ENCODE measurements at regions not wholly inside any gene's neighbourhood (a gene's known extent, or its start where the extent isn't known, plus 50 kb on each side); places are given as distances from the start of the nearest gene placed in this dataset.

DNA sequence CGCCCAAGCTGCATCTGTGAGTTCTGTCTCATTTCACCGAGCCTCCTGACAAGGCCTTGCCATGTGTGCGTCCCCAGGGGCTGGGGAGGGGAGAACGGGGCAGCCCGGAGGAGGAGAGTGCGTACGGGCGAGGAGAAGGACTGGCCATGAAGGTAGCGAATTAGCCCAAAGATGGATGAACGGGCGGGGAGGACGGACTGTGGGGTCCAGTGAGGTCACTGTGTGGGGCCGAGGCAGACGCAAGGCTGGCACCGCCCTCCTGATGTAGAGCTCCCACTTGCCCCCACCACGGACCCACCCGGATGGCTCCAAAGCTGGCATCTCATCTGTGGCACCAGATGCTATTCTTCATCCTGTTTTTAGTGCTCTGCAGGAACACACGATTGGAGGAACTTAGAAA lies 330.4 kb downstream of the AJAP1 start:
- in situ Hi-C loops (cut with MboI; ENCODE audit: low sequenced_read_pairs in 4 of 4) (no loop called here), intact Hi-C loops (cut with DNase I; ENCODE audit: low total_unique reads) (no loop called here)
- Histone ChIP-seq H3K9me3 (no peaks in the 10 kb centered on the region), H3K4me3 (no peak overlapping the region), H3K36me3 (no peaks in the 10 kb centered on the region), H3K27me3 (no peaks in the 10 kb centered on the region), H3K4me1 (no peaks in the 10 kb centered on the region), H3K27ac (no peak overlapping the region)
- no peak for TF ChIP-seq POLR2A (IDR thresholded peaks at IDR 0.05)
- TF ChIP-seq, protein P1, sequence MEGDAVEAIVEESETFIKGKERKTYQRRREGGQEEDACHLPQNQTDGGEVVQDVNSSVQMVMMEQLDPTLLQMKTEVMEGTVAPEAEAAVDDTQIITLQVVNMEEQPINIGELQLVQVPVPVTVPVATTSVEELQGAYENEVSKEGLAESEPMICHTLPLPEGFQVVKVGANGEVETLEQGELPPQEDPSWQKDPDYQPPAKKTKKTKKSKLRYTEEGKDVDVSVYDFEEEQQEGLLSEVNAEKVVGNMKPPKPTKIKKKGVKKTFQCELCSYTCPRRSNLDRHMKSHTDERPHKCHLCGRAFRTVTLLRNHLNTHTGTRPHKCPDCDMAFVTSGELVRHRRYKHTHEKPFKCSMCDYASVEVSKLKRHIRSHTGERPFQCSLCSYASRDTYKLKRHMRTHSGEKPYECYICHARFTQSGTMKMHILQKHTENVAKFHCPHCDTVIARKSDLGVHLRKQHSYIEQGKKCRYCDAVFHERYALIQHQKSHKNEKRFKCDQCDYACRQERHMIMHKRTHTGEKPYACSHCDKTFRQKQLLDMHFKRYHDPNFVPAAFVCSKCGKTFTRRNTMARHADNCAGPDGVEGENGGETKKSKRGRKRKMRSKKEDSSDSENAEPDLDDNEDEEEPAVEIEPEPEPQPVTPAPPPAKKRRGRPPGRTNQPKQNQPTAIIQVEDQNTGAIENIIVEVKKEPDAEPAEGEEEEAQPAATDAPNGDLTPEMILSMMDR (IDR thresholded peaks at IDR 0.05 in 4 of 5, conservative IDR thresholded peaks at IDR 0.05 in 1 of 5) = no peak
- no peak for DNase-seq
- ATAC-seq = no peak

DNA sequence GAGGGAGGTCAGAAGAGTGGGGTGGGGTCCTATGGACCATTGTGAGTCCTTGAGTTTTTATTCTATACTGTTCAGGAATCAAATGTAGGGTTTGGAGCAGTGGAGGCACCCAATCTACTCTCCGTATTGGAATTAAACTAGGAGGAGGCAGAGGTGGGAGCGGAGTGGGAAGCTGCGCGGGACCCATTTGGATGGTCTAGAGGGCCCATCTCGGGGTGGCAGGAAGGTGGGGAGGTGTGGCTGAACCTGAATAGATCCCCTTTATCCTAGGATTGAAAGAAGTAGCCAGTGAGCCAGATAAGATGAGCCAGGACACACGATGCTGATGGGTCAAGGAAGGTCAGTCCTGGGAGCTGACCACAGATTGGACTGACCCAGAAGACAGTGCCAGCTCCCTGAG lies 325.8 kb downstream of the AJAP1 start:
- H3K27me3 ChIP-seq = no peaks in the 10 kb centered on the region
- no peak for ATAC-seq
- intact Hi-C loops (cut with DNase I; ENCODE audit: low total_unique reads) = no loop called here

DNA sequence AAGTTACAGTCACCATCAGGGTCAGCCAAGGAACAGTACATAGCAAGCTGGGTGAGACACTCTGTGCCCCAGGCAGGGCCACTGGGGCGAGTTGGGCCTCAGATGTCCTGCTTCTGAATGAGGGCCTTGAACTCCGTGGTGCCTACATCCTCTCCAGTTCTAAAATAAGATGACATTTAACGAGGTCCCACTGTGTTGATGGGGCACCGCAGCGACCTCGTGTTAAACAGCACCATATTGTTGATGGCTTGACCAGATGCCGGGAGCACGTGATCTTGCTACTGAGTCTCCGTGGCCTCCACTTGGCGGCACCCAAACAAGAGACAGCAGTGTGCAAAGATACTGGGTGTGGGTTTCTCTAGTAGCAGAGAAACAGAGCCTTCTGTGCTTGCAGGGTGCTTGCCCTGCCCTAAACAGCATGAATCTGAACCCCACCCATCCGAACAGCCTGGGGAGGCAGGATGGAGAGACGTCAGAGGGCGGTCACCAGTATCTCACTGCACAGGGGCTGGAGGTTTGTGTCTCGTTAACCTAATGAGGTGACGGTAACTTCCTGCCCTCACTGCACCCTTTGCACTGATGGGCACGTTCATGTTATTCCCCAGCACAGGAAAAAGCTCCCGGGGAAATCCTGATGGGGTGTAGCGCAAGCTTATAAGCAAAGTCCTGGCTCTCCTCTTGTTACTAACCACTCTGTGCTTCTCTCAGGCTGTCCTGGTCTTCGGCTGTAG lies 324.4 kb downstream of the AJAP1 start:
- in situ Hi-C loops (cut with MboI; ENCODE audit: low sequenced_read_pairs in 4 of 4) = no loop called here
- intact Hi-C loops (cut with DNase I; ENCODE audit: low total_unique reads) = no loop called here
- no peaks in the 10 kb centered on the region for H3K36me3 ChIP-seq
- no peaks in the 10 kb centered on the region for H3K4me1 ChIP-seq
- TF ChIP-seq POLR2A (IDR thresholded peaks at IDR 0.05) = no peak
- TF ChIP-seq, protein P1 (IDR thresholded peaks at IDR 0.05 in 4 of 5, conservative IDR thresholded peaks at IDR 0.05 in 1 of 5) = no peak
- no peak overlapping the region for H3K27ac ChIP-seq
- no peak overlapping the region for H3K4me3 ChIP-seq
- no peaks in the 10 kb centered on the region for H3K27me3 ChIP-seq
- ATAC-seq (no peak), DNase-seq (no peak)
- H3K9me3 ChIP-seq = no peaks in the 10 kb centered on the region

More for the DNA sequence above, 325.8 kb downstream of the AJAP1 start:
- Histone ChIP-seq H3K36me3 (no peaks in the 10 kb centered on the region), H3K27ac (no peak overlapping the region), H3K4me3 (no peak overlapping the region), H3K9me3 (no peaks in the 10 kb centered on the region), H3K4me1 (no peaks in the 10 kb centered on the region)
- TF ChIP-seq, protein P1 (IDR thresholded peaks at IDR 0.05 in 4 of 5, conservative IDR thresholded peaks at IDR 0.05 in 1 of 5) = no peak
- no peak for DNase-seq
- in situ Hi-C loops (cut with MboI; ENCODE audit: low sequenced_read_pairs in 4 of 4) = no loop called here

DNA sequence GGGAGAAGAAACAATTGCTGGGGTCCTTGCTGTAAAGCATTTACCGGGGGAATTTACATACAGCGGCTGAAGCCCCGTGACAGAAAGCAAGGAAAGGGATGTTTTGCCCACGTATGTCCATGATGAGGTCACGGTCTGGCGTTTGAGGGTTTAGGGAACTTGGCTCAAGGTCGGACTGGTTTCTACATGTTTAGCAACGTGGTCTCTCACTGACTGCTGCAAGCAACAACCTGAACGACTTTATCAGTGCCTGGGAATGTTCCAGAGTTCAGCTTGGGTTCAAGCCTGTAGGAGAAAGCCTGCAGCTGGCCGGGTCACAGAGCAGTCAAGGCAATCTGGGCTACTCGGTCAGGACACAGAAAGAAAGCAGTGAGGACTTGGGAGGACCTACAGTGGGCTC lies 323.3 kb downstream of the AJAP1 start:
- TF ChIP-seq, protein P1 (IDR thresholded peaks at IDR 0.05 in 4 of 5, conservative IDR thresholded peaks at IDR 0.05 in 1 of 5) = no peak
- no peak for TF ChIP-seq POLR2A (IDR thresholded peaks at IDR 0.05)
- no peaks in the 10 kb centered on the region for H3K9me3 ChIP-seq
- no peak overlapping the region for H3K27ac ChIP-seq
- H3K36me3 ChIP-seq = no peaks in the 10 kb centered on the region
- in situ Hi-C loops (cut with MboI; ENCODE audit: low sequenced_read_pairs in 4 of 4) = no loop called here
- intact Hi-C loops (cut with DNase I; ENCODE audit: low total_unique reads) = no loop called here
- no peaks in the 10 kb centered on the region for H3K27me3 ChIP-seq
- no peak overlapping the region for H3K4me3 ChIP-seq
- no peak for ATAC-seq
- H3K4me1 ChIP-seq = no peaks in the 10 kb centered on the region
- no peak for DNase-seq

All from gastrocnemius medialis (tissue), 4 donors.